ENCODE measurements at regions not wholly inside any gene's neighbourhood (a gene's known extent, or its start where the extent isn't known, plus 50 kb on each side); places are given as distances from the start of the nearest gene placed in this dataset.
A peak's percentile ranks its signal among the peaks of the same experiment; 100 is the strongest.

DNA sequence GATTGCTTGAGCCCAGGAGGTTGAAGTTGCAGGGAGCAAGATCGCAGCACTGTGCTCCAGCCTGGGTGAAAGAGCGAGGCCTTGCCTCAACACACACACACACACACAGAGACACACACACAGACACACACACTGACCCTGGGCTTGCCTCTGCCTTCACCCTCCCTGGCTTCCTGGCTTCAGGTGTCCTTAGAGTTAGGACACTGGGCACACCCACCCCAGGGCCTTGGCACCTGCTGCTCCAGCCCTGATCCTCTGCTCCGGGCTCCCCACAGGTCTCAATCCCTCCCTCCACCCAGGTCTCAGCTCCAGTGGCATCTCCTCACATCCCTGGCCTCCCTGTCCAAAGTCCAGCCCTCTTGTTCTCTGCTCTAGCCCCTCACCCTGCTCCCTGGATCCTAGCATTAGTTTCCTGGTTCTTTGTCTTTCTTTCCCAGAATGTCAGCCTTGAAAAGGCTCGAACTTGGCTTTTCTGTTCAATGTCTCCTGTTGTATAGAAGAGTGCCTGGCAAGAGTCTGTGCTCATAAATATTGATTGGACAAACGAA is 212.9 kb downstream of the C9orf50 start:
- Histone ChIP-seq H3K9me3 (ENCODE audit: control insufficient read depth, insufficient read depth, low read length) (no peaks in the 10 kb centered on the region), H3K36me3 (ENCODE audit: control insufficient read depth, insufficient read depth, low read length) (no peaks in the 10 kb centered on the region), H3K4me1 (ENCODE audit: control insufficient read depth, insufficient read depth, low read length) (peaks cover 25% of the 10 kb centered on the region), H3K27me3 (ENCODE audit: control insufficient read depth, insufficient read depth, low read length) (no peaks in the 10 kb centered on the region), H3K4me3 (ENCODE audit: low read length) (no peak overlapping the region), H3K27ac (ENCODE audit: low read length) (no peak overlapping the region)
- DNase-seq (no peak), ATAC-seq (no peak)
- TF ChIP-seq CTCF (IDR thresholded peaks at IDR 0.05): no peak
- Mint-ChIP-seq H3K4me1 (peaks cover 12 to 43% of the 10 kb centered on the region in 2 donors), H3K27me3 (ENCODE audit: low read depth in 2 of 2) (peaks cover 0 to 13% of the 10 kb centered on the region in 2 donors), H3K4me3 (no peak overlapping the region), H3K27ac (peak overlapping the region; percentile 35 to 37), H3K9me3 (peaks cover 6 to 9% of the 10 kb centered on the region in 2 donors), H3K36me3 (no peaks in the 10 kb centered on the region)
- 92% methylated on average over 4 of the region's 5 CpGs for WGBS (ENCODE audit: insufficient coverage)
- intact Hi-C loops (cut with micrococcal nuclease): no loop called here

DNA sequence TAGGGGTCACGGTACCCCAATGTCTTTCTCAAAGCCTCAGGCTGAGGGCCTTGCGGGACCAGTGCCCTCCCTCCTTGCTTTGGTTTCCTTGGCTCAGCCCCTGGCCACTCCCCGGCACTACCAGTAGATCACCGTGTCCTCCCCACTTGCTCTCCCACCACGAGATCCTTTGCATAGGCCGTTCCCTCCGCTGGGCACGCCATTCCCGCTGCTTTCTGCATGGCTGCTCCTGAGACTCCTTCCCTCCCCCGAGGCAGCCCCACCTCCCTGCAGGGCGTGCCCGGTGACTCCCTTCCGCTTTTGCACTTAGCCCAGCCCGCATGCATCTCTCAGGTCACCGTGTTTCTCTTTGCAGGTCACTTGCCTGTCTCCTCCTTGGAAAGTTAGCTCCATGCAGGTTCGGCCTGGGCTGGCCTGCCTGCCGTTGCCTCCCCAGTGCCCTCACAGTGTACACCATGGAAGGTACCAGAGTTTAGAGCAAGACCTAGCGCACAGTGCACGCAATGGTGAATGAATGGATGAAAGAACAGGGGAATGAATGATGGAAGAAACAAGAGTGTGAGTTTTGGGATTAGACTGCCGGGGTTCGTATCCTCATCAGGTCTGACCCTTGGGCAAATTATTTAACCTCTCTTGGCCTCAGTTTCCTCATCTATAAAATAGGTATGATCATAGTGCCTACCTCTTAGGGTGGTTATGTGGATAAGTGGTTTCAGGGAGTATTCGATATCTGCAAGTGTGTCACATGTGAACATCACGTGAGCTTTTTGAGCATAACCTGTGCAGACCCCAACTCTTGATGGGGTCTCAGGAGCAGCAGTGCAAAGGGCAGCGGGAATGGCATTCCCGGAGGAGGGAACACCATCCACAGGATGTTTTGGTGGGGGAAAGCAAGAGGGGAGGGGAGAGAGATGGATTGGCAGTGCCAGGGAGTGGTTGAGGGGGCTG is 214.3 kb downstream of the C9orf50 start:
- ATAC-seq: no peak
- no peak overlapping the region for H3K4me3 ChIP-seq (ENCODE audit: low read length)
- 92% methylated on average over 23 of the region's 25 CpGs for WGBS (ENCODE audit: insufficient coverage)

DNA sequence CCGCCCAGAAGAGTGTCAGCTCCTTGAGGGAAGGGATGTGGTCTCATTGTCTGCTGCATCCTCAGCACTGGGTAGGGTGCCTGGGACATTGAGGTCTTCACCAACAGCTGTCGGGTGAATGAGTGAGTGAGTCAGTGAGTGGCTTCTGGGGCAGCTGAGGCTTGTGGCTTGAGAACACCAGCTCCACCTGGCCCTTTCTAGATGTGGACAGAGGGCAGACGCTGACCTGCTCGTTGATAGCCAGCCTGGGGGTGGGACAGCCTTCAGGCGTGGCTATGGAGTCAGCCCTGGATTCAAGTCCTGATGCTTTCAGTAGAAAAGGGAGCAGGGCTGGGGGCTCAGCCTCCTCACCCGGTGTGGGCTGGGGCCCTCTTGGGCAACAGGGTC is 215.1 kb downstream of the C9orf50 start:
- H3K4me3 ChIP-seq (ENCODE audit: low read length): no peak overlapping the region
- peaks cover 6 to 9% of the 10 kb centered on the region in 2 donors for H3K9me3 Mint-ChIP-seq
- H3K4me1 ChIP-seq (ENCODE audit: control insufficient read depth, insufficient read depth, low read length): peaks cover 7% of the 10 kb centered on the region
- H3K27me3 Mint-ChIP-seq (ENCODE audit: low read depth in 2 of 2): peaks cover 0 to 16% of the 10 kb centered on the region in 2 donors
- H3K36me3 ChIP-seq (ENCODE audit: control insufficient read depth, insufficient read depth, low read length): no peaks in the 10 kb centered on the region
- no peak overlapping the region for H3K4me3 Mint-ChIP-seq
- DNase-seq: no peak
- H3K36me3 Mint-ChIP-seq: no peaks in the 10 kb centered on the region
- H3K27ac Mint-ChIP-seq: no peak overlapping the region
- no peak overlapping the region for H3K27ac ChIP-seq (ENCODE audit: low read length)
- peaks cover 6 to 29% of the 10 kb centered on the region in 2 donors for H3K4me1 Mint-ChIP-seq
- WGBS (ENCODE audit: insufficient coverage): 81% methylated on average over 6 of the region's 6 CpGs
- no peak for ATAC-seq
- no peak for TF ChIP-seq CTCF (IDR thresholded peaks at IDR 0.05)
- intact Hi-C loops (cut with micrococcal nuclease): no loop called here
- H3K9me3 ChIP-seq (ENCODE audit: control insufficient read depth, insufficient read depth, low read length): no peaks in the 10 kb centered on the region
- no peaks in the 10 kb centered on the region for H3K27me3 ChIP-seq (ENCODE audit: control insufficient read depth, insufficient read depth, low read length)

More for the DNA sequence above, 214.3 kb downstream of the C9orf50 start:
- DNase-seq: no peak
- Histone ChIP-seq H3K36me3 (ENCODE audit: control insufficient read depth, insufficient read depth, low read length) (no peaks in the 10 kb centered on the region), H3K27me3 (ENCODE audit: control insufficient read depth, insufficient read depth, low read length) (no peaks in the 10 kb centered on the region), H3K27ac (ENCODE audit: low read length) (no peak overlapping the region), H3K4me1 (ENCODE audit: control insufficient read depth, insufficient read depth, low read length) (peaks cover 13% of the 10 kb centered on the region), H3K9me3 (ENCODE audit: control insufficient read depth, insufficient read depth, low read length) (no peaks in the 10 kb centered on the region)
- H3K4me1 Mint-ChIP-seq: peaks cover 12 to 37% of the 10 kb centered on the region in 2 donors
- peaks cover 0 to 16% of the 10 kb centered on the region in 2 donors for H3K27me3 Mint-ChIP-seq (ENCODE audit: low read depth in 2 of 2)
- peaks cover 6 to 9% of the 10 kb centered on the region in 2 donors for H3K9me3 Mint-ChIP-seq
- no peak for TF ChIP-seq CTCF (IDR thresholded peaks at IDR 0.05)
- intact Hi-C loops (cut with micrococcal nuclease): no loop called here
- H3K27ac Mint-ChIP-seq: peak overlapping the region in 1 of 2 donors; percentile 57
- no peak overlapping the region for H3K4me3 Mint-ChIP-seq
- no peaks in the 10 kb centered on the region for H3K36me3 Mint-ChIP-seq

All from natural killer cell (primary cell).